ENCODE measurements at regions not wholly inside any gene's neighbourhood (a gene's known extent, or its start where the extent isn't known, plus 50 kb on each side); places are given as distances from the start of the nearest gene placed in this dataset.

DNA sequence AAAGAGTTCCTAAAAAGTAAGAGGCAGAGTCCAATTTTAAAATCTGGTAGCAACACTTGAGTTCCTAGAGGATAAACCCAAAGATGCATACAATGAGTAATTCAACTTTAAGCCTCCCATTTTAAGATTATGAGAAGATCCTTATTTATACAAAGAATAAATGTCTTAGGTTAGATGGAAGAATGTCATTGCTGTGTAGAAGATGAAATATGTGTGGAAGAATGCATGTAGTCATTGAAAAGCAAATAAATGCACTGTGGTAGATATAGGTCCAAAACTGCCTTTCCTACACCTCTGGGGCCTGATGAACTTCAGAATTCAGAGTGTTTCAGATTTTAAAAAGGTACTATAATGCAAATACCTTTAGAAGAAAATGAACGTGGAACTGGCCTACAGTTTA lies 58.7 kb upstream of the LRP1B start:
- TF ChIP-seq, protein P1, sequence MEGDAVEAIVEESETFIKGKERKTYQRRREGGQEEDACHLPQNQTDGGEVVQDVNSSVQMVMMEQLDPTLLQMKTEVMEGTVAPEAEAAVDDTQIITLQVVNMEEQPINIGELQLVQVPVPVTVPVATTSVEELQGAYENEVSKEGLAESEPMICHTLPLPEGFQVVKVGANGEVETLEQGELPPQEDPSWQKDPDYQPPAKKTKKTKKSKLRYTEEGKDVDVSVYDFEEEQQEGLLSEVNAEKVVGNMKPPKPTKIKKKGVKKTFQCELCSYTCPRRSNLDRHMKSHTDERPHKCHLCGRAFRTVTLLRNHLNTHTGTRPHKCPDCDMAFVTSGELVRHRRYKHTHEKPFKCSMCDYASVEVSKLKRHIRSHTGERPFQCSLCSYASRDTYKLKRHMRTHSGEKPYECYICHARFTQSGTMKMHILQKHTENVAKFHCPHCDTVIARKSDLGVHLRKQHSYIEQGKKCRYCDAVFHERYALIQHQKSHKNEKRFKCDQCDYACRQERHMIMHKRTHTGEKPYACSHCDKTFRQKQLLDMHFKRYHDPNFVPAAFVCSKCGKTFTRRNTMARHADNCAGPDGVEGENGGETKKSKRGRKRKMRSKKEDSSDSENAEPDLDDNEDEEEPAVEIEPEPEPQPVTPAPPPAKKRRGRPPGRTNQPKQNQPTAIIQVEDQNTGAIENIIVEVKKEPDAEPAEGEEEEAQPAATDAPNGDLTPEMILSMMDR (conservative IDR thresholded peaks at IDR 0.05; ENCODE audit: low read length): no peak
- no peak overlapping the region for H3K4me3 ChIP-seq (ENCODE audit: low read length)
- no peak for DNase-seq (ENCODE audit: low read depth)

DNA sequence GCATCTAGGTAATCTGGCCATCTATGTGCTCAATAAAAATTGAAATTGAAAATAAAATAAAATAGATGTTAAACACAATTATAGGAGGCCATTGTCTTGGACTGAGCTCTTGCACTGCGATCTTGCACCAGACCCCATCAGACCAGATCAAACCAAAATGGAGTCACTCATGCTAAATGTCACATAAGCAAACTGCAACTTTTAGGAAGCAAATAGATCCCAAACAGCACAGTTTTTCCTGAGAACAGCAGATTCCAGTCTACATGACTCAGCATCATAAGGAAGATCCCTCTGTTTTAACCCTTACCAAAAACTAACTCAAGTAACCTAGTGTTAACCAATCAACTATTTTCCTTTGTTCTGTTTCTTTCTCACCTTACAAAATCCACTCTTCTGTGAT lies 57.7 kb upstream of the LRP1B start:
- H3K4me3 ChIP-seq (ENCODE audit: low read length): no peak overlapping the region
- TF ChIP-seq, protein P1 (conservative IDR thresholded peaks at IDR 0.05; ENCODE audit: low read length): no peak
- DNase-seq (ENCODE audit: low read depth): peak; percentile 1

DNA sequence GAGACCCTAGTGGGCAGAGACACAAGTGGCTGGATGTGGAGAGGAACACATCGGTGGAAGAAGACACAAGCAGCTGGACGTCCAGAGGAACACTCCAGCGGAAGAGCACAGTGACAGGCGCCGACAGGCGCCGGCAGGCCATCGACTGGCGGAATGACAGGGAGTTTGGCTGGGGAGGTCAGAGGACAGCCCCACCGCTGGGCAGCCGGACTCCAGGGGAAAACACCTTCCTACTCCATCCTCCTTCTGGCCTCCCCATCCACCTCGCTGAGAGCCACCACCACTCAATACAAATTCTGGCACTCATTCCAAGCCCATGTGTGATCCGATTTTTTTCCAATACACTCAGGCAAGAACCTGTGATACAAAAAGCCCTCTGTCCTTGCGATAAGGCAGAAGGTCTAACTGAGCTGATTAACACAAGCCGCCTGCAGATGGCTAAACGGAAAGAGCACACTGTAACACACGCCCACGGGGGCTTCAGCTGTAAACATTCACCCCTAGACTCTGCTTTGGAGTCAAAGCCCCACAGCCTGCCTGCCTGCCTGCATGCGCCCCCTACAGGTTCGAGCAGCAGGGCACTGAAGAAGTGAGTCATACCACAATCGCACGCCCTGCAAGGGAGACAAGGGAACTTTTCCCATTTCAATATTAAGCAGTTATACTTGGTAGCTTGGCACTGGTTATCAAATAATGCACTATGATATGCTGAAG lies 50.2 kb upstream of the LRP1B start:
- TF ChIP-seq, protein P1 (conservative IDR thresholded peaks at IDR 0.05; ENCODE audit: low read length): peak; percentile 43
- peak; percentile 16 for DNase-seq (ENCODE audit: low read depth)
- H3K4me3 ChIP-seq (ENCODE audit: low read length): no peak overlapping the region
